ENCODE measurements at regions not wholly inside any gene's neighbourhood (a gene's known extent, or its start where the extent isn't known, plus 50 kb on each side); places are given as distances from the start of the nearest gene placed in this dataset.

DNA sequence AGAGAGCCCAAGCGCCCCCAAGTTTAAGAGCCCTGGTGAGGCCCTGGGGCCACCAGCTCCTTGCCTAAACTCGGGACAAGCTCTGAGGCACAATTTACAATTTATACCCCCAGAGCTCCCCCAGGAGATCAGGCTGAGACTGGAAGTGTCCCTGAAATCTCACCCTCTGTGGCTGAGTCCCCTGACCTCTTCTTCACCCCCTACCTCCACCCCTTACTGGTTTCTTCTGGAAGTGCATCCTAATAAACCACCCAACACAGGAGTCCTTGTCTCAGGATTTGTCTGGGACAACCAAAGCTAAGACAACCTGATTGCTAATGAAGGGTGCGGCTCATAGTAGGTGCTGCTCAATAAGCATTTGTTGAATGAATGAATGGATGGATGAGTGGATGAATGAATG is 206.4 kb downstream of the BCL11B start:
- H3K4me1 ChIP-seq, result no peaks in the 10 kb centered on the region
- H4K20me1 ChIP-seq, result no peaks in the 10 kb centered on the region
- no peak overlapping the region for H3K27ac ChIP-seq
- no peak overlapping the region for H3K9ac ChIP-seq
- peaks cover 0 to 6% (median 0%) of the 10 kb centered on the region in 11 experiments; a peak in 2 of 22 replicates for H3K9me3 ChIP-seq (replicated peaks in 1 of 11)
- H3K27me3 ChIP-seq, result no peaks in the 10 kb centered on the region
- no peak overlapping the region for H3K4me3 ChIP-seq
- TF ChIP-seq Cebpa-rat (IDR thresholded peaks at IDR 0.05), result no peak
- no peak overlapping the region for H3K4me2 ChIP-seq
- no peaks in the 10 kb centered on the region for H3K36me3 ChIP-seq

DNA sequence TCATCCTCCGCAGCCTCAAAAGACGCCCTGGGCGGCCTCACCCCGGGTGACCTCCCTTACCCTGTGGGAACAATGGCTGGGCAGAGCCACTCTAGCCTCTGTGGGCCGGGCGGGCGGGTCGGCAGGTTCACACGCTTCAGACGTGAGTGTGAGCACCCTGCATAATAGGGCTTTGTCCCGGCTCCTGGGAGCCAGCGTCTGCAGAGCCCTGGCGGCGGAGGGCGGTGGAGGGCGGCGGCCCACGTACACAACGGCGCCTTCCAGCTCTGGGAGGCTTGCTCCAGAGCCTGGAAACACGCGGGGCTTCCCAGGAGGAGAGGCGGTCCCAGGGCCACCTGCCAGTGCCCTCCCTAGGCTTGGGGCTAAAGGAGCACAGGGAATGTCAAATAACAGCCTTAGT is 205.6 kb downstream of the BCL11B start:
- Histone ChIP-seq H4K20me1 (no peaks in the 10 kb centered on the region), H3K27me3 (no peaks in the 10 kb centered on the region), H3K27ac (no peak overlapping the region), H3K4me1 (no peaks in the 10 kb centered on the region), H3K9me3 (replicated peaks in 1 of 11) (peaks cover 0 to 14% (median 0%) of the 10 kb centered on the region in 11 experiments; a peak in 10 of 22 replicates), H3K9ac (no peak overlapping the region), H3K4me3 (no peak overlapping the region), H3K36me3 (no peaks in the 10 kb centered on the region), H3K4me2 (no peak overlapping the region)
- no peak for TF ChIP-seq Cebpa-rat (IDR thresholded peaks at IDR 0.05)

GRCh38 chr14:99067141-99067920 is 204.7 kb downstream of the BCL11B start:
- Histone ChIP-seq H3K27ac (no peak overlapping the region), H3K4me1 (no peaks in the 10 kb centered on the region), H4K20me1 (no peaks in the 10 kb centered on the region), H3K36me3 (no peaks in the 10 kb centered on the region), H3K4me2 (no peak overlapping the region), H3K27me3 (no peaks in the 10 kb centered on the region), H3K9me3 (replicated peaks in 1 of 11) (peaks cover 0 to 16% (median 0%) of the 10 kb centered on the region in 11 experiments; a peak in 10 of 22 replicates), H3K4me3 (no peak overlapping the region), H3K9ac (no peak overlapping the region)
- no peak for TF ChIP-seq Cebpa-rat (IDR thresholded peaks at IDR 0.05)

DNA sequence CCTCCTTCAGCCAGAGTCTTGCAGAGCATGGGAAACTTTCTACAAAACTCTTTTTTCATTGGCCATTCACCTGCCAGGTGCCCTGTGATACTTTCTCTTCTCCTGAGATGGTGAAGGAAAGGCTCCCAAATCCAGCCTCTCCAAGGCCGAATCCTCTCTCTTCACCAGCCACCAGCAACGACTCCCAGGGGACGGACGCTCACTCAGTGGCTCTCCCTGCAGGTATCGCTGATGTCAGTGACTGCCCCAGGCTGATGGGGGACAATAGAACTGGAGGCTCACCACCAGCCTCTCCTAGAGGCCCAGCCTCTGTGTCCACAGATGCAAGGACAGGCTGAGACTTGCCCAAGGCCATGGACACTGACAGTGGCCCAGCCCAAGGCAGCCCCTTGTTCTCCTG is 204.1 kb downstream of the BCL11B start:
- H3K9me3 ChIP-seq (replicated peaks in 1 of 11), result peaks cover 0 to 16% (median 0%) of the 10 kb centered on the region in 11 experiments; a peak in 10 of 22 replicates
- no peaks in the 10 kb centered on the region for H3K27me3 ChIP-seq
- TF ChIP-seq Cebpa-rat (IDR thresholded peaks at IDR 0.05), result no peak
- H4K20me1 ChIP-seq, result no peaks in the 10 kb centered on the region
- H3K4me1 ChIP-seq, result no peaks in the 10 kb centered on the region
- no peak overlapping the region for H3K9ac ChIP-seq
- H3K4me2 ChIP-seq, result no peak overlapping the region
- no peaks in the 10 kb centered on the region for H3K36me3 ChIP-seq
- H3K27ac ChIP-seq, result no peak overlapping the region
- no peak overlapping the region for H3K4me3 ChIP-seq

- H3K27me3 ChIP-seq, result no peaks in the 10 kb centered on the region
- H3K9me3 ChIP-seq (replicated peaks in 1 of 11), result peaks cover 0 to 19% (median 0%) of the 10 kb centered on the region in 11 experiments; a peak in 10 of 22 replicates
- TF ChIP-seq Cebpa-rat (IDR thresholded peaks at IDR 0.05), result no peak
- no peaks in the 10 kb centered on the region for H4K20me1 ChIP-seq
- H3K4me3 ChIP-seq, result no peak overlapping the region
- H3K36me3 ChIP-seq, result no peaks in the 10 kb centered on the region
- H3K27ac ChIP-seq, result no peak overlapping the region
- no peak overlapping the region for H3K9ac ChIP-seq
- H3K4me1 ChIP-seq, result peaks cover 0 to 7% (median 5%) of the 10 kb centered on the region in 10 experiments; a peak in 14 of 20 replicates
- no peak overlapping the region for H3K4me2 ChIP-seq
Observed at GRCh38 chr14:99069946-99070345, 202.1 kb downstream of the BCL11B start.

GRCh38 chr14:99072433-99072832 is 199.6 kb downstream of the BCL11B start:
- peaks cover 0 to 32% (median 21%) of the 10 kb centered on the region in 10 experiments; a peak in 14 of 20 replicates for H3K4me1 ChIP-seq
- no peak for TF ChIP-seq Cebpa-rat (IDR thresholded peaks at IDR 0.05)
- H3K27ac ChIP-seq, result no peak overlapping the region
- H3K4me3 ChIP-seq, result no peak overlapping the region
- H4K20me1 ChIP-seq, result no peaks in the 10 kb centered on the region
- H3K9me3 ChIP-seq (replicated peaks in 1 of 11), result peaks cover 0 to 20% (median 0%) of the 10 kb centered on the region in 11 experiments; a peak in 10 of 22 replicates
- no peaks in the 10 kb centered on the region for H3K27me3 ChIP-seq
- no peaks in the 10 kb centered on the region for H3K36me3 ChIP-seq
- no peak overlapping the region for H3K4me2 ChIP-seq
- H3K9ac ChIP-seq, result no peak overlapping the region

- no peaks in the 10 kb centered on the region for H3K27me3 ChIP-seq
- H3K36me3 ChIP-seq, result no peaks in the 10 kb centered on the region
- no peak overlapping the region for H3K4me2 ChIP-seq
- no peak overlapping the region for H3K4me3 ChIP-seq
- TF ChIP-seq Cebpa-rat (IDR thresholded peaks at IDR 0.05), result no peak
- no peak overlapping the region for H3K9ac ChIP-seq
- H3K27ac ChIP-seq, result no peak overlapping the region
- H3K4me1 ChIP-seq, result peaks cover 0 to 35% (median 22%) of the 10 kb centered on the region in 10 experiments; a peak in 14 of 20 replicates
- peaks cover 0 to 20% (median 0%) of the 10 kb centered on the region in 11 experiments; a peak in 10 of 22 replicates for H3K9me3 ChIP-seq (replicated peaks in 1 of 11)
- no peaks in the 10 kb centered on the region for H4K20me1 ChIP-seq
Observed at GRCh38 chr14:99072956-99073355, 199.0 kb downstream of the BCL11B start.

DNA sequence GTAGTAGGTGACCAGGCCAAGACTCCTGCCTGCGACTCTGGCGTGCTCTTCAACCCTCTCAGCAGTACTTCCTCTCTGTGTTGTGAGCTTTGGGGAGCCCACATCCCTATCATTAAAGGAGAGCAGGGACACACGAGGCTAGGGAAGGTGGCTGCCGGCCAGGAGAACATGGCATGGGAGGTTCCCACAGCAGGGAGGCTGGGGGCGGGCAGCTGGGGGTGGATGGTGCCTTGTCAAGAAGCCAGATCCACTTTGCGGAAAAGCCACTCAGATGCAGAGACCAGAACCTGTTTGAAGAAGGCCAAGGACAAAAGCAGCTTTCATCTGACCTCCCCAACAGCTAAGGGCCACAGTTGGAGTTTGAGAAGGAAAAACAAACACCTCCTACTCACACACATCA is 198.6 kb downstream of the BCL11B start:
- H3K27ac ChIP-seq, result no peak overlapping the region
- no peak overlapping the region for H3K4me2 ChIP-seq
- TF ChIP-seq Cebpa-rat (IDR thresholded peaks at IDR 0.05), result no peak
- no peak overlapping the region for H3K4me3 ChIP-seq
- H3K9me3 ChIP-seq (replicated peaks in 1 of 11), result peaks cover 0 to 20% (median 0%) of the 10 kb centered on the region in 11 experiments; a peak in 10 of 22 replicates
- no peaks in the 10 kb centered on the region for H4K20me1 ChIP-seq
- no peak overlapping the region for H3K9ac ChIP-seq
- H3K27me3 ChIP-seq, result no peaks in the 10 kb centered on the region
- H3K4me1 ChIP-seq, result peaks cover 0 to 35% (median 22%) of the 10 kb centered on the region in 10 experiments; a peak in 14 of 20 replicates
- H3K36me3 ChIP-seq, result no peaks in the 10 kb centered on the region

DNA sequence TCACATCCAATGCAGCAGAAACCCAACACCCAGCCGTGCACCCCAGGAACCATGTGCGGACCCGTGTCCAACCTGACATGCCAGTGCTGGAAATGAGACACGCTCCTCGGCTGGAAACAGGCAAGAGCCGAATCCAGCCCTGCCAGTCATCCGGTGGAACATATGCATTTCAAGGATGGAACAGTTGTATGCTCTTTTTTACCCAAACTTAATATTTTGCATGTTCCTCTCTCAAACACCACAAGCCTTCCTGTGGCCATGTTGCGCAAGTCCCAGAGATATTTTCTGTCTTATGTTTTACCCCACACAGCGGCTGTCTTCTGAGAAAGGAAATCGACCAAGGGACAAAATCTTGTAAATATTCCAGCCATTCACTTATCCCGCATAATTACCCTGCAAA is 196.9 kb downstream of the BCL11B start:
- no peaks in the 10 kb centered on the region for H3K36me3 ChIP-seq
- H4K20me1 ChIP-seq, result no peaks in the 10 kb centered on the region
- TF ChIP-seq Cebpa-rat (IDR thresholded peaks at IDR 0.05), result peak; percentile 49 to 89 (median 71); a peak in 18 of 22 replicates
- peaks cover 0 to 22% (median 4%) of the 10 kb centered on the region in 11 experiments; a peak in 14 of 22 replicates for H3K9me3 ChIP-seq (replicated peaks in 1 of 11)
- H3K27ac ChIP-seq, result no peak overlapping the region; a peak in 1 of 22 replicates
- H3K4me1 ChIP-seq, result peaks cover 0 to 35% (median 22%) of the 10 kb centered on the region in 10 experiments; a peak in 14 of 20 replicates
- peak overlapping the region in 9 of 11 experiments; percentile 1 to 85 (median 67); a peak in 17 of 22 replicates for H3K4me2 ChIP-seq
- peak overlapping the region in 1 of 10 experiments; percentile 45; a peak in 2 of 20 replicates for H3K4me3 ChIP-seq
- H3K9ac ChIP-seq, result no peak overlapping the region
- H3K27me3 ChIP-seq, result no peaks in the 10 kb centered on the region

Data from BLaER1 treated with 17β-estradiol and CSF1 and Interleukin-3, amounts not matched to agents 10 nM and 100 nM (cell line).